CD4-positive, alpha-beta T cell treated with Interleukin-4 for 4 hours (primary cell): ENCODE measurements at regions not wholly inside any gene's neighbourhood (a gene's known extent, or its start where the extent isn't known, plus 50 kb on each side); places are given as distances from the start of the nearest gene placed in this dataset.
"Not testable (repeated sequence)": the region's sequence is repeated elsewhere in the genome, so short reads cannot be mapped to it uniquely, and the experiment has no call there.

Source experiments
- DNase-seq: peaks from one replicate; pipeline ENCODE4 v3.0.0-alpha.2; 2020

DNA sequence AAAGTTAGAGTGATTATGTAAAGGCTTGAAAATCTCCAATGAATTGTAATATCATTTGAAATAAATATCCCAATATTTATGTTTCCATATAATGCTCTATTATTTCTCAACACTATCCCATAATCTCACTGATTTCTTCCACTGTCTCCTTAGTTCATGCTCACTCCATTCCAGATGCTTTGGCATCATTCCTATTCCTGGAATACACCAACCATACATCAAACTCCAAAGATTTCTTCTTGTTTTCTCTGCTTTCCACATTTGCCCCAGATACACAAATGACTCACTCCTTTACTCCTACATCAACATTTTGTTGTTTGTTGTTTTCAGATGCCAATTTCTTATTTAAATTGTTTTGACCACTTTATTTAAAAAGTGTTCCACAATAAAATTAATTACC lies 1390.8 kb downstream of the ZPLD1 start:
- DNase-seq, result no peak

DNA sequence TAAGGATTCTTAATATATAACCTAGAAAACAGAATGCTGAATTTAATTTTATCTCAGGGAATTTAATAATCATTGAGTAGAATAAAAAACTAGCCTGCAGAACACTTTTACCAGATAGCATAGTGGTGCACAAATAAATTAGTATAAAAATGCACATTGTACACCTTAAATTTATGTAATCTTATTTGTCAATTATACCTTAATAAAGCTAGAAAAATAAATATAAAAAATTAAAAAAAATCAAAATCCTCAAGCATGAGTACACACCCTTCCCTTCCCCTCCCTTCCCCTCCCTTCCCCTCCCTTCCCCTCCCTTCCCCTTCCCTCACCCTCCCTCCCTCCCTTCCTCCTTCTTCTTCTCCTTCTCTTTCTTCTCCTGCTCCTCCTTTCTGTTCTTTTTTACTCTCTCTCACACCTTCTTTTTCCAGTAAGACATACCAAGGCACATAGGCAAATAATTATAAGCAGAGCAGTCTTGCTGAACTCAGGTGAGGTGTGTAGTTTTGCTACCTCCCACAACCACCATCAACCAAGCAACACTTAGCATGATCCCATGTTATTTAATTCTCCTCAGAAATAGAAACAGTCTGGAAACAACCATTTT lies 1395.0 kb downstream of the ZPLD1 start:
- DNase-seq, result no peak

DNA sequence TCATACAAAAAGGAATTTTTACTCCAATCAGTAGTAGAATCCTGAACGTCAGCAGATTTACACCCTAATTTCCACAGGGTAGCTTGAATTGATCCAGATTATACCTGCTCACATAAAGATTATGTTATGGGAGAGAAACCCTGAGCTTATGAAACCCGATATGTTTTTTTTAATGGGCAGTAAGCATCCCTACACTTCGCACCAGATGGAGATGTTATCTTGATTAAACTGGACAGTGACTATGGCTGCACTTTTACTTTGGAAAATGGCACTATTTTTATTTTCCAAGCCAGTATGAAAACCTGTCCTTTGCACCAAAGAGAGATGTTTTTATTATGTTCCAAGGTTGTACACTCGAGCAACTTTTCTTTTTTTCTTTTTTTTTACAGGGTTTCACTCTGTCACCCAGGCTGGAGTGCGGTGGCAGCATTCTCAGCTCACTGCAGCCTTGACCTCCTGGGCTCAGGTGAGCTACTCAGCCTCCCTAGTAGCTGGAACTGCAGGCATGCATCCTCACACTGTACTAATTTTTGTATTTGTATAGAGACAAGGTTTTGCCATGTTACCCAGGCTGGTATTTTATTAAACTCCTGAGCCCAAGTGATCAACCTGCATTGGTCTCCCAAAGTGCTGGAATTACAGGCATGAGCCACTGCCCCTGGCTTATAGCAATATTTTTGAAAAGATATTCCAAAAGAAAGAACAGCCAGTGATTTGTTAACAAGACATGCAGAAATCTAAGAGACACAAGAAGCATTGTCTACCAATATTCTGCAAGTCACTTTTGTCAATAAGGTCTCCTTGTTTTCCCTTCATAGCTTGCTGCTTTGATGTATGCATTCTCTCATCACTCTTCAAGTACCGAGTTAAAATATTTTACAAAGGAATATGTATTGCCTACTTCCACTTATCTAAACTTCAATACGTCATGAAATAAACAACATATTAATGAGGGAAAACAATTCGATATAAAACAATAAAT lies 1412.6 kb downstream of the ZPLD1 start:
- no peak for DNase-seq

DNA sequence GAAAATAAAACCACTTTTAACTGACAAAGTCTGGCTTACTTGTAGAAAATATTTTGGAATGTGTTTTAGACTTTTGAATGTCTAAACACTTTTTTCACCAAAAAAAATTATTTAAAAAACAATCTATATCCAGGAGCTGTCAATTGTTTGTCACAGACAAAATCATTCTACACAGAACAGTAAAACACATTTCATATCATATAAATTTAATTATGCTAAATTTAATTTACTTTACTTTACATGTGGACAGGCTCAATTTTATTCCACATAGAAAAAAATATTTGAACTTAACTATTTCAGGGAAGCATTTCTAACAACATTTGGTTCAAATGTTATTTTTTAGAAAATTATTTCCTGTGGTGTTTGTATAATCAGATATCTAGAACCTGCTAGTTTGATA lies 1417.0 kb downstream of the ZPLD1 start:
- DNase-seq, result no peak

DNA sequence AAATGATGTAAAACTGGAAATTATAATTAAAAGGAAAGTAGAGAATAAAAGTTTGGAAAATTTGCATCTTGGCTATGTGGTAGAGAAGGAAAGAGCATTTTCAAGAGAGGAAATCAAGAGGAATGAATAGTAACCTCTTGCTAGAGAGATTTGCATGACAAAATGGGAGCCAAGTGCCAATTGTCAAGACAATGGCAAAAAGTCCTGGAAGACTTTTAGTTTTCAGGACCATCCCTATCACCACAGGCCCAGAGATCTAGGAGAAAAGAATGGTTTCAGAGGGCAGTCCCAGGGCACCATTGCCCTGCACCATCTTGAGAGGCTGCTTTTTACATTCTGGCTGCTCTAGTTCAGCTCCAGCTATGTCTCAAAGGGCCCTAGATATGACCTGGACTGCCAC lies 1427.6 kb downstream of the ZPLD1 start:
- DNase-seq, result no peak

DNA sequence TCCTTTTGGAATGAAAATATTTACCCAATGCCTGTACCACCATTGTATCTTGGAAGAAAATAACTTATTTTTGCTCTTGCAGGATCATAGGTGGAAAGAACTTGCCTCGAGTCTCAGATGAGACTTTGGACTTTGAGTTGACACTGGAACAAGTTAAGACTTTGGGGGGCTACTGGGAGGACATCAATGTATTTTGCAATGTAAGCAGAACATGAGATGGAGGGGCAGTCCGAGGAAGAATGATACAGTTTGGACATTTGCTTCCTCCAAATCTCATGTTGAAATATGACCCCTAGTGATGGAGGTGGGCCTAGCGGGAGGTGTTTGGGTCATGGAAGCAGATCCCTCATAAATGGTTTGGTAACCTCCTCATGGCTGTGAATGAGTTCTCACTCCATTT lies 1428.6 kb downstream of the ZPLD1 start:
- no peak for DNase-seq

DNA sequence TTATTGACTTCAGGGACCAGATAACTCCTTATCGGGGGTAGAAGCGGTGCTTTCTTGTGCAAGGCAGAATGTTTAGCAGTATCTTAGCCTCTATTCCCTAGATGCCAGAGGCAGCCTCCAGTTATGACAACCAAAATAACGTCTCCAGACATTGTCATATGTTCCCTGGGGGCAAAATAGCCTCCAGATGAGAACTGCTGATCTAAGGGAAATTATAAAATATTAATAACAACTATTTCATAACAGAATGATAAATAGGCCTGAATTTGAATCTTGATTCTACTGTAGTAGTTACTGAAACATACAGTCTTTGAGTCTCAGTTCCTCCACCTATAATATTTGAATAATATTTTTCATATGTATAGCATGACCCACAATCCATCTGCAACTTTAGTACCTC lies 1431.3 kb downstream of the ZPLD1 start:
- no peak for DNase-seq

DNA sequence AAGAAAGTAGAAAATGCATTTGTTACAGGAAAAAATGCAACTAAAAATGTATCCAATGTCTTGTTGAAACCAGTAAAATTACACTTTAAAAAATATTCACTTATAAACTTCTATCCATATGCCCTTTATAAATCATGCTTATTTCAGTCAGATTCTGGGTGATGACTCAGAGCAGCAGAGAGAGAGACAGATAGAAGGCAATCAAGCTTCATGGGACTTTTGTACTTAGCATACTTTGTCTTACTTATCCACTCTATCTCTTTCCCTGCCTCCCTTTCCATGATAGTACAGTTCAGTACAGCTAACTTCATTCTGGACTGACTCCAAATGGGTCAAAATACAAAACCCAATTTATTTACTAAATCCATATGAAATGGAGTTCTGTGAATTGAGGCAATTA lies 1438.2 kb downstream of the ZPLD1 start:
- no peak for DNase-seq

DNA sequence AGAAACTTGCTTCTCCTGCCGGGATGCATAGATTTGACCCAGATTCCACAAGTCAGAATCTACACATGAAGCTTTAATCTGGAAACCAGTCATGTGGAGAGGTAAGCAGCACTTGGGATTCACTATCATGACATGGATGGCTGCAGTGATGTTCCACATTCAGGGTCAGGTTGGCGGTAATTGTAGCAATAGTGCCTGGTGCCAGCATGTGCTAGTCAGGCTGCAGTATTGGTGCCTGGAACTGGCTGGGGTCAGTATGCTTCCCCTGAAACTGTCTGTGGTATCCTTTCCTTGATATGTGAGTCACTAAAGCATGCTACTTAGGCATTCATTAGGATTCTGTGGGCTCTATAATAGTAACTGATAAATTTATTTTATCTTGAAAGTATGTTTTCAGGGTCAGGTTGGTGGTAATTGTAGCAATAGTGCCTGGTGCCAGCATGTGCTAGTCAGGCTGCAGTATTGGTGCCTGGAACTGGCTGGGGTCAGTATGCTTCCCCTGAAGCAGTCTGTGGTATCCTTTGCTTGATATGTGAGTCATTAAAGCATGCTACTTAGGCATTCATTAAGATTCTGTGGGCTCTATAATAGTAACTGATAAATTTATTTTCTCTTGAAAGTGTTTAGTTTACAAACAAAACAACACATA lies 1439.2 kb downstream of the ZPLD1 start:
- no peak for DNase-seq

DNA sequence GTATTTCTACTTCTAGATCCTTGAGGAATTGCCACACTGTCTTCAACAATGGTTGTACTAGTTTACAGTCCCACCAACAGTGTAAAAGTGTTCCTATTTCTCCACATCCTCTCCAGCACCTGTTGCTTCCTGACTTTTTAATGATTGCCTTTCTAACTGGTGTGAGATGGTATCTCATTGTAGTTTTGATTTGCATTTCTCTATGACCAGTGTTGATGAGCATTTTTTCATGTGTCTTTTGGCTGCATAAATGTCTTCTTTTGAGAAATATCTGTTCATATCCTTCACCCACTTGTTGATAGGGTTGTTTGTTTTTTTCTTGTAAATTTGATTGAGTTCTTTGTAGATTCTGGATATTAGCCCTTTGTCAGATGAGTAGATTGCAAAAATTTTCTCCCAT lies 1447.0 kb downstream of the ZPLD1 start:
- DNase-seq, result not testable (repeated sequence)

DNA sequence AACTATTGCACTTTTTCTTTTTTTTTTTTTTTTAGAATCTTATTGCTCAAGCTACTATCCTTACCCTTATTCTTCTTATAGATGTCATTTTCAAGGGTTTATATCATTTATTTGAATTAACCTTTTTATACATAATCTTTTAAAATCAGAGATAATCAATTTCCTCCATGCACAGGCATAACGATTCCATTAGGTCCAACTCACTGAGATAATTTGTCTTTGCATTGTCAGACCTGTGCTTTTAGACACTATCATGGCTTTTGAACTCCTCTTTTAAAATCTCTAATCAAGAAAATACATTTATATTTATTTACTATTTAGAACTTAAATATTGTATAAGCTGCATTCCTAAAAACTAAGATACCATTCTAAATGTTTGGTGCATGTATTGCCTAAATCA lies 1454.9 kb downstream of the ZPLD1 start:
- no peak for DNase-seq

DNA sequence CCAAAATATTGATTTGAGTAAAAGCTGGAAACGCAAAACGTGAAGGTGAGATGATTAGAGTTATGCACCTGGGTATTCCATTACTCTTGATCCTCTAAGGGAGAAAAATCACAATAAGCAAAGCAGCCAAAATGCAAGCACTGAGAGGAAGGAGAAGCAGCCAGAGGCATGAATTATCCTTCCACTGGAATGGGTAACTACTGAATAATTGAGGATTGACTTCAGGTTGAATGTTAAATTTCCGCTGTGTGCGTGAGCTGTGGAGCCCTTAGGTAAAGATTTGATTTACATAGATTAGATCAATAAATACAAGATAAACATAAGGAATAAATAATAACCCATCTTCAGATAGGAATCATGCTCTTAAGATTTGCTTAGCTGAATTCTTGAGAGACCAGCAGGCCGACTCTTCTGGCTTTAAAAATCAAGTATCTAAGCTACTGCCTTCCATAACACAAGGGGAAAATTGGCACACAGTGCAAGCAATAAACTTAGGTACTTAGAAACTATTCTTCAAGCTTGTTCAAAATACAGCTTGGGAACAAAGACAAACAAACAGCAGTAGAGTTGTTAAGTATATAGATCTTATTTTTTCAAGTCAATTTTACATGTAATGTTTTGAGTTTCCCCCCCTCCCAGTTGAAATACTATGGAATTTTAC lies 1459.5 kb downstream of the ZPLD1 start:
- DNase-seq, result no peak

DNA sequence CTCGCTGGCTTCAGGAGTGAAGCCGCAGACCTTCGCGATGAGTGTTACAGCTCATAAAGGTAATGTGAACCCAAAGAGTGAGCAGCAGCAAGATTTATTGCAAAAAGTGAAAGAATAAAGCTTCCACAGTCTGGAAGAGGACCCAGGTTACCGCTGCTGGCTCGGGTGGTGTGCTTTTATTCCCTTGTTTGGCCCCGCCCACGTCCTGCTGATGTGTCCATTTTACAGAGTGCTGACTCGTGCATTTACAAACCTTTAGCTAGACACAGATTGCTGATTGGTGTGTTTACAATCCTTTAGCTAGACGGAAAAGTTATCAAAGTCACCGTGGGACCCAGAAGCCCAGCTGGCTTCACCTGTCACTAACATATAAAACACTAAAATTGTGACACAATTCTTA lies 1464.5 kb downstream of the ZPLD1 start:
- no peak for DNase-seq

DNA sequence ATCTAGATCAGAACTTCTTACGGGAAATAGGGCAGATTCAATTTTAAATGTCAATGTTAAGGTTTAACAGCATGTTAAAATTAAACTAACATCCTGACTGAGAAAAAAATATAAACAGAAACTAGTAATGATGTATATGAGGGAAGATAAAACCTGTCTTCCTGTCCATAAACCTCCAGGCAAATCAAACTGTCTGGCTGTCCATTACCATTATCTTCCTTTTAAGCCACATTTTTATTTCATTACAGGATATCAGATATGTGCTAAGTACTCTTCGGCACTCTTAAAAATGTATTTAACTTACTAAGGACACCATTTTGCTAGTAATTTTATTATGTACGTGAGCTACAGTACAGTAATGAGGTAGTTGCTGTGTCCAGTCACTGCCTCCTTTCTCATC lies 1461.7 kb upstream of the ALCAM start:
- no peak for DNase-seq

DNA sequence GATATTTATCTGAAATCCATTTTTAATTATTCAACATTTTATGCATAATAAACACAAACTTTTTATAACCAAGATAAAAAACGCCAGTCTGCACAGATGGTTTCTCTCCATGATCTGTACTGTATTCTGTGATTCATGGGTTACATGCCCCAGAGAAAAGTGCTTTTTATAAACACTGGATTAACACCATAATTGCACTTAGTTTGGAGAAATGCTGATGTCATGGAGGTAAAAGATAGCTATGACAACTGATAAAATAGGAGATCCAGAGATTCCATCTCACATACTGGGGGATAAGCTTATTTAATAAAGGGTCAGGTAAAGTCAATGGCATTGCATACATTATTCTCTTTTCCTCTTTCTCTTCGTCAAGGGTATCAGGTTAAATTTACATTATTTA lies 1460.4 kb upstream of the ALCAM start:
- no peak for DNase-seq

DNA sequence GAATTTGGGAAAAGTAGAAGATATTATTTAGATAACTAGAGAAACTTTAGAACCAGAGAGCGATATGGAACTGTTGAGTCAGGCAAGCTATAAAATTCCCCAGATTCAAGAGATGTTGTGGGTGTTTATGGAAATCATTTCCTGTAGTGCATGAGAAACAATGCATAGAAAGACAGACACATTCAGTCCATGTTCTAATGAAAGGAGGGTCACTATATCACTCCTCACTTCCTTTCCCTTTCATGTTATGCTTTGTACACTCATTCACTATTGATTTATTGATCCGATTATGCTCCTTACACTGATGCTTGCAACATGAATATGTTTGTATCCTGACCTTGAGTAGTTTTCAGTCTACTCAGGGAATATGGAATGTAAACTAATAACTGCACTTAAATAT lies 1459.9 kb upstream of the ALCAM start:
- no peak for DNase-seq

DNA sequence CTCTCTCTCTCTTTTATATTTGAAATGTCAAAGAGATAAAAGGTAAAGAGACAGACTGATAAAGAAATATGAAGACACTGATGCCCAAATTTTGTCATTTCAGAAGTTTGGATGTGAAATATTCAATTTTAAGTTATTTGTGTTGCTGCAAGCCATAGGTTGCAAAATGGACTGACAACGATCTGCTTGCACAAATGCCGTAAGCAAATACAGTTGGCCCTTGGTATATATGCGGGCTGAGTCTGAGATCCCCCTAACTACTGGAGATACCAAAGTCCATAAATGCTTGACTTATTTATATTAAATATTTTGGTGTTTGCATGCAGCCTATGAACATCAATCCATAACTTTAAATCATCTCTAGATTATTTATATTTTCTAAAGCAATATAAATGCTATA lies 1459.1 kb upstream of the ALCAM start:
- DNase-seq, result no peak

DNA sequence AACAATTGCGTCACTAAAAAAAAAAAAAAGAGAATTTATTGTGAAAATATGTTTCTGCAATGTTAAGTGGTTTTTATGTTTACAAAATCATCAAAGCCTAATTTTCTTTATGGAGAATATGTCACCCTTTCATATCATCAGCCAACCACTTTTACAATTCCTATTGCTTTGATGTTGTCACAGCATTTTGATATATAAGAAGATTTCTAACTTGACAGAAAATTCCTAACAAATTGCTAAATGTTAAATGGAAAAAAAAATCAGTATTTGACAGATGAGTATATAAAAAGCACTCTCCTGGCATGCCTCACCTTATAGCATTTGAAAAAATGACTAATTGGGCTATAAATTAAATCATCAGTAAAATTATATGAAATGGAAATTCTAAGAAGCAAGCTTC lies 1457.3 kb upstream of the ALCAM start:
- DNase-seq, result no peak

DNA sequence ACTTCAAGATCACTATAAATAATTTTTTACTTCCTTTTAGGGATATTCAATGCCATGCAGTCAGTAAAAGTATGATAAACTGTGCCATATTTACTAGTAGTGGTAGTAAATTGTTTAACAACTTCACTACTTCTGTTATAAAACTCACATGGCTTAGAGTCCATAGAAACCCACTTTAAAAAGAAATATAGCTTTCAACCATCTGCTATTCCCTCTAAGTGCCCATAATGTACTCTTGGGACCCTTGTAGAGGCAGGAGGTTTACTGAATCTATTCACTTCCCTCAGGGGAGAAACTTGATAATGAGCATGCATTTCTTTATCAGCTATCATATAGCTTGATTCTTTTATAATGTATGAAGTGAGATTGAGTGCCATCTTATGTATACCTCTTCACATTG lies 1448.4 kb upstream of the ALCAM start:
- DNase-seq, result no peak

DNA sequence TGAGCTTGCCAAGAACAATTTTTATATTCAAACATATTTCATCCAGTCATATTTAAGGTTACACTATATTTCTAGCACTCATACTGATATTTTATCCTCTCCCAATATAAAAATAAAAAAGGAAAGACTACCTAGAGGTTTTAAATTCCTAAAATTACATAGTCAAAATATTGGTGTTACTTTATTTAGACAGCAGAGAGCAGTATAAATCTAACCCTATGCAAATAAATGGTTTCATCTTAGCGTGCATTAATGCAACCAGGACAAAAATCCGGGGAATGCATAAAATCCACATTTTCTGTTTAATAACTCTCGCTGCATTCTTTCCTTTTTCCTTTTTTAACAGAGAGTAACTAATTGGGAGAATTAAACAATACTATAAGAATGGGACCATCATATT lies 1447.4 kb upstream of the ALCAM start:
- no peak for DNase-seq

DNA sequence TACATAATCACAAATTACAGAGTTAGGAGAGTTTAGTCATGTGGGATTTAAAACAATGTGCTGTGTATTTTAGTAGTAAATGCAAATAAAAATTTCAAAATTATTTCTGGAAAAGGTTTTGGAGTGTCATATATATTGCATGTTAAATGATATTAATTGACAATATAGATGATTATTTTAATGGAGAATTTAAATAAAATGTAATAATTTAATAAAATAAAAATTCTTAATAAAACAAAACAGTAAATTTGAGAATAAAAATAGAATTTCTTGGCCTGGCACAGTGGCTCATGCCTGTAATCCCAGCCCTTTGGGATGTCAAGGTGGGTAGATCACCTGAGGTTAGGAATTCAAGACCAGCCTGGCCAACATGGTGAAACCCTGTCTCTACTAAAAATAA lies 1442.8 kb upstream of the ALCAM start:
- no peak for DNase-seq

DNA sequence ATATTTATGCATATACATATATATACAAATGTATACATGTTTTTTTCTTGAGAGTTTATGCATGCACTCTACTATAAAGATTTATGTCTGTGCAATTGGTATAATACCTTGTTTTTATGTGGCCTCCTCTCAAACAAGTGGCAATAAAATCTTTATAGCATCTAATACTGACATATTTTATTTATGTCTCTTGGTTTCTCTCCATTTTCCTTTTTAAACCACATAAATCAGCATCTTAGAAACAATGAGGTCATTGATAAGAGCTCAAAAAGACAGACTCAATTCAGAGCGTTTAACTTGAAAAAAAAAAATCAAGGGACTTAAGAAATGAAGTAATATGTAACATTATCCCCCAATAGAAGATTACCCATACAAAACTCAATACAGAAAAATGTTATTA lies 1442.2 kb upstream of the ALCAM start:
- DNase-seq, result no peak

DNA sequence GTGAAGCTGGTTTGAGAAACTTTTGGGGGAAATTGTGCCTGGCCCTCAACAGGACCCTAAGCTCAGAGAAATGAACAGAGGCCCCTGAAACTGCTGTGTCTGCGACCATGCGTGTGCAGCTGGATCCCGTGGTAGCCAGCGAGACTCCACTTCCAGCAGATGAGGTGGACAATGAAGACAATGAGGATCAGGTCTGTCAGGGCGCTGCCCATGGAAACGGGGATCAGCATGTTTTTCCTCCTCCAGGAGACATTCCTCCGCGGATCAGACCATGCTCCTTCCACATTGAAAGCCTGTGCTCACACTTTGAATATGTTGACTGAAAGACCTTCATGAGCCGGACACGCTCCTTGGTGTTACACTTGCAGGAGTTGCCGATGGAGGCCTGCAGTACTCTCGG lies 1439.8 kb upstream of the ALCAM start:
- no peak for DNase-seq

DNA sequence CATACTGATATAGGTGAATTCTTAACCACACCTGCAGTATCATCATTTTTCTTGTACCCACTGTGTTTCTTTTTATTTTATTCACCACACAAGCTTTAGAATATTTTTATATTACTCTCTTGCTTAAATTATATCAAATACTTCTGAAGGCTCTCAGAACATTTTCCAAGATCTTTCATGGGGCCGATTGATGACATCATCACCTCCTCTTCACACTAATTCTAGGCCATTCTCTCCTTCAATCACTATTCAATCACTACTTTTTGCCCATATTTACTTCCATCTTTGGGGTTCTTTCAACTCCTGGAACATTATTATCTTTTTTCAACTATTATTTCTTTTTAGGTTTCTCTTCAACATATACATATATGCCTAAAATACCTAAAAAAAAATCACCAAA lies 1438.8 kb upstream of the ALCAM start:
- no peak for DNase-seq
